H1 (cell line): ENCODE measurements at regions not wholly inside any gene's neighbourhood (a gene's known extent, or its start where the extent isn't known, plus 50 kb on each side); places are given as distances from the start of the nearest gene placed in this dataset.

Source experiments
- ATF2 ChIP-seq: IDR thresholded peaks from 2 replicates; pipeline ENCODE4 v1.6.1; 2012; ENCODE audit warnings: low read length, inconsistent platforms
- CEBPB ChIP-seq: IDR thresholded peaks from 2 replicates; pipeline ENCODE4 v1.6.1; 2012; ENCODE audit warnings: low read depth, low read length
- CHD2 ChIP-seq: IDR thresholded peaks from 2 replicates; pipeline ENCODE4 v1.6.1; 2012; ENCODE audit warnings: low read length, improper control_type of control experiment
- CTBP2 ChIP-seq: IDR thresholded peaks from 2 replicates; pipeline ENCODE4 v1.7.0; 2011; ENCODE audit warnings: borderline replicate concordance, mild to moderate bottlenecking, moderate library complexity, mixed read lengths, low read length; ENCODE audit not compliant: insufficient read depth, insufficient read length
- EZH2 ChIP-seq: fragments of 200-600 bp; sonication (generic); IDR thresholded peaks from 2 replicates; pipeline ENCODE4 v1.7.1; 2012; ENCODE audit warnings: low read depth, mild to moderate bottlenecking, moderate library complexity, low read length, inconsistent platforms; ENCODE audit not compliant: severe bottlenecking
- FOSL1 ChIP-seq: IDR thresholded peaks from 2 replicates; pipeline ENCODE4 v1.6.1; 2011; ENCODE audit warnings: mild to moderate bottlenecking, low read depth, low read length, moderate library complexity; ENCODE audit not compliant: insufficient read depth
- HDAC2 ChIP-seq, 2 experiments: fragments of 300-600 bp in 1 of 2; sonication (generic) in 1 of 2; IDR thresholded peaks; 2 replicates each; pipeline ENCODE4 v1.6.1; 2011 to 2012; ENCODE audit warnings: low read depth in 2 of 2, low read length in 2 of 2, mild to moderate bottlenecking in 2 of 2, moderate library complexity in 2 of 2, borderline replicate concordance in 1 of 2, inconsistent platforms in 1 of 2
- KDM1A ChIP-seq: fragments of 200-600, 300-600 bp; sonication (generic); IDR thresholded peaks from 2 replicates; pipeline ENCODE4 v1.7.1; 2016; ENCODE audit warnings: mild to moderate bottlenecking, low read length, borderline replicate concordance
- MAFK ChIP-seq: IDR thresholded peaks from 2 replicates; pipeline ENCODE4 v1.6.1; 2012; ENCODE audit warnings: low read depth, mild to moderate bottlenecking, improper control_type of control experiment, low read length
- POLR2A ChIP-seq, 2 experiments: IDR thresholded peaks; 1 replicate in 1 of 2; 2 replicates in 1 of 2; pipeline ENCODE4 v1.6.1; 2011; ENCODE audit warnings: low read depth in 2 of 2, low read length in 2 of 2, mild to moderate bottlenecking in 2 of 2; ENCODE audit errors: control extremely low read depth in 1 of 2
- RBBP5 ChIP-seq: IDR thresholded peaks from 2 replicates; pipeline ENCODE4 v1.7.1; 2012; ENCODE audit warnings: low read depth, mild to moderate bottlenecking, inconsistent platforms, low read length, moderate library complexity, borderline replicate concordance
- RFX5 ChIP-seq: IDR thresholded peaks from 2 replicates; pipeline ENCODE4 v1.6.1; 2011; ENCODE audit warnings: low read depth, low read length, improper control_type of control experiment, borderline replicate concordance
- TAF1 ChIP-seq: IDR thresholded peaks from 2 replicates; pipeline ENCODE4 v1.6.1; 2011; ENCODE audit warnings: mild to moderate bottlenecking, low read depth, low read length
- ZNF274 ChIP-seq: IDR thresholded peaks from 2 replicates; pipeline ENCODE4 v1.7.0; 2012; ENCODE audit warnings: low read length, borderline replicate concordance; ENCODE audit errors: extremely low read depth

GRCh38 chr4:127045861-127046260, 586.9 kb upstream of the INTU start (continued):
- TF ChIP-seq ZNF274 (no peak), RBBP5 (no peak), CEBPB (no peak), ATF2 (no peak), CHD2 (no peak), HDAC2 (IDR thresholded peaks at IDR 0.05; ENCODE audit: borderline replicate concordance in 1 of 2, low read depth in 2 of 2, low read length in 2 of 2) (no peak), FOSL1 (no peak), CTBP2 (no peak), MAFK (no peak), RFX5 (no peak), KDM1A (no peak), EZH2 (no peak), TAF1 (no peak), POLR2A (IDR thresholded peaks at IDR 0.05; ENCODE audit: control extremely low read depth in 1 of 2, low read depth in 2 of 2, low read length in 2 of 2) (no peak)
